Fibroblast of lung (primary cell): ENCODE measurements at regions not wholly inside any gene's neighbourhood (a gene's known extent, or its start where the extent isn't known, plus 50 kb on each side); places are given as distances from the start of the nearest gene placed in this dataset.

Experiments used
- CTCF ChIP-seq, 2 donors: IDR thresholded peaks in 1 of 2; conservative IDR thresholded peaks in 1 of 2; 1 replicate in 1 of 2; 2 replicates in 1 of 2; pipeline ENCODE4 v1.5.1; 2011 to 2012; ENCODE audit warnings: low read length in 2 of 2, control low read depth in 1 of 2, inconsistent platforms in 1 of 2, low read depth in 1 of 2, mild to moderate bottlenecking in 1 of 2
- EZH2 ChIP-seq: IDR thresholded peaks from 2 replicates; pipeline ENCODE4 v1.5.1; 2012; ENCODE audit warnings: low read length, control low read depth, mild to moderate bottlenecking; ENCODE audit errors: missing control alignments

- TF ChIP-seq CTCF (conservative IDR thresholded peaks at IDR 0.05 in 1 of 2, IDR thresholded peaks at IDR 0.05 in 1 of 2; ENCODE audit: low read depth in 1 of 2, low read length in 2 of 2) (no peak), EZH2 (no peak)
These were observed 218.6 kb upstream of the SLC7A11 start for GRCh38 chr4:138460477-138461414.
